ENCODE measurements at regions not wholly inside any gene's neighbourhood (a gene's known extent, or its start where the extent isn't known, plus 50 kb on each side); places are given as distances from the start of the nearest gene placed in this dataset.

GRCh38 chr1:90850898-90851710, 134.0 kb upstream of the BARHL2 start:
- intact Hi-C loops (cut with DNase I; ENCODE audit: low total_unique reads): no loop called here
- DNase-seq: peak; percentile 76 to 88

GRCh38 chr1:90850181-90850897, 133.2 kb upstream of the BARHL2 start:
- peak overlapping the region; percentile 46 to 90 for H3K4me3 ChIP-seq
- peak in 1 of 2 donors; percentile 21 for DNase-seq
- no peaks in the 10 kb centered on the region for H3K4me1 ChIP-seq
- TF ChIP-seq POLR2A (IDR thresholded peaks at IDR 0.05) (no peak), CTCF (IDR thresholded peaks at IDR 0.05) (no peak)
- peak overlapping the region; percentile 63 to 77 for H3K27ac ChIP-seq
- intact Hi-C loops (cut with DNase I; ENCODE audit: low total_unique reads): no loop called here
- no peaks in the 10 kb centered on the region for H3K27me3 ChIP-seq
- H3K9me3 ChIP-seq: no peaks in the 10 kb centered on the region
- no peaks in the 10 kb centered on the region for H3K36me3 ChIP-seq

More at GRCh38 chr1:90850898-90851710, 134.0 kb upstream of the BARHL2 start:
- H3K27ac ChIP-seq: peak overlapping the region; percentile 63 to 77
- peak overlapping the region; percentile 46 to 90 for H3K4me3 ChIP-seq
- no peaks in the 10 kb centered on the region for H3K4me1 ChIP-seq
- TF ChIP-seq POLR2A (IDR thresholded peaks at IDR 0.05) (peak in 1 of 2 donors; percentile 54), CTCF (IDR thresholded peaks at IDR 0.05) (peak; percentile 60 to 95 (median 68))
- no peaks in the 10 kb centered on the region for H3K36me3 ChIP-seq
- H3K27me3 ChIP-seq: no peaks in the 10 kb centered on the region
- no peaks in the 10 kb centered on the region for H3K9me3 ChIP-seq

GRCh38 chr1:90841473-90841872, 124.4 kb upstream of the BARHL2 start:
- no peak for DNase-seq
- H3K27ac ChIP-seq: no peak overlapping the region
- no peak overlapping the region for H3K4me3 ChIP-seq
- TF ChIP-seq CTCF (IDR thresholded peaks at IDR 0.05) (no peak), POLR2A (IDR thresholded peaks at IDR 0.05) (no peak)
- H3K4me1 ChIP-seq: no peaks in the 10 kb centered on the region
- intact Hi-C loops (cut with DNase I; ENCODE audit: low total_unique reads): no loop called here
- no peaks in the 10 kb centered on the region for H3K9me3 ChIP-seq
- no peaks in the 10 kb centered on the region for H3K36me3 ChIP-seq
- H3K27me3 ChIP-seq: peaks cover 0 to 11% of the 10 kb centered on the region in 2 donors

- no peak for TF ChIP-seq CTCF (IDR thresholded peaks at IDR 0.05)
- TF ChIP-seq POLR2A (IDR thresholded peaks at IDR 0.05): no peak
- Histone ChIP-seq H3K36me3 (no peaks in the 10 kb centered on the region), H3K27me3 (peaks cover 3 to 17% of the 10 kb centered on the region in 2 donors), H3K4me3 (no peak overlapping the region), H3K9me3 (no peaks in the 10 kb centered on the region), H3K4me1 (peaks cover 0 to 6% of the 10 kb centered on the region in 2 donors), H3K27ac (no peak overlapping the region)
- no peak for DNase-seq
- intact Hi-C loops (cut with DNase I; ENCODE audit: low total_unique reads): no loop called here
Observed at GRCh38 chr1:90840352-90840751, 123.2 kb upstream of the BARHL2 start.

GRCh38 chr1:90839323-90839722, 122.2 kb upstream of the BARHL2 start:
- Histone ChIP-seq H3K4me3 (no peak overlapping the region), H3K9me3 (no peaks in the 10 kb centered on the region), H3K27me3 (peaks cover 5 to 27% of the 10 kb centered on the region in 2 donors), H3K4me1 (peaks cover 0 to 8% of the 10 kb centered on the region in 2 donors), H3K36me3 (no peaks in the 10 kb centered on the region), H3K27ac (no peak overlapping the region)
- TF ChIP-seq CTCF (IDR thresholded peaks at IDR 0.05) (no peak), POLR2A (IDR thresholded peaks at IDR 0.05) (no peak)
- intact Hi-C loops (cut with DNase I; ENCODE audit: low total_unique reads): no loop called here
- no peak for DNase-seq

All from uterus (tissue), 3 donors.